ENCODE measurements at regions not wholly inside any gene's neighbourhood (a gene's known extent, or its start where the extent isn't known, plus 50 kb on each side); places are given as distances from the start of the nearest gene placed in this dataset.

- H3K36me3 ChIP-seq (ENCODE audit: control insufficient read depth, insufficient read depth, low read length), result no peaks in the 10 kb centered on the region
- no peak overlapping the region for H3K4me3 ChIP-seq (ENCODE audit: low read depth, low read length)
- no peak for DNase-seq (ENCODE audit: low read depth)
- no peaks in the 10 kb centered on the region for H3K27me3 ChIP-seq (ENCODE audit: control insufficient read depth, insufficient read depth, low read length)
- TF ChIP-seq CTCF (IDR thresholded peaks at IDR 0.05; ENCODE audit: insufficient read depth, low read length, poor library complexity, severe bottlenecking), result no peak
Observed at GRCh38 chr13:74052402-74052928, 81.7 kb downstream of the KLF12 start.

- TF ChIP-seq CTCF (IDR thresholded peaks at IDR 0.05; ENCODE audit: insufficient read depth, low read length, poor library complexity, severe bottlenecking), result no peak
- Histone ChIP-seq H3K36me3 (ENCODE audit: control insufficient read depth, insufficient read depth, low read length) (no peaks in the 10 kb centered on the region), H3K27me3 (ENCODE audit: control insufficient read depth, insufficient read depth, low read length) (no peaks in the 10 kb centered on the region), H3K4me3 (ENCODE audit: low read depth, low read length) (no peak overlapping the region)
- no peak for DNase-seq (ENCODE audit: low read depth)
Observed at GRCh38 chr13:74048756-74049155, 85.4 kb downstream of the KLF12 start.

- Histone ChIP-seq H3K27me3 (ENCODE audit: control insufficient read depth, insufficient read depth, low read length) (no peaks in the 10 kb centered on the region), H3K36me3 (ENCODE audit: control insufficient read depth, insufficient read depth, low read length) (no peaks in the 10 kb centered on the region), H3K4me3 (ENCODE audit: low read depth, low read length) (no peak overlapping the region)
- peak; percentile 12 for DNase-seq (ENCODE audit: low read depth)
- TF ChIP-seq CTCF (IDR thresholded peaks at IDR 0.05; ENCODE audit: insufficient read depth, low read length, poor library complexity, severe bottlenecking), result no peak
Observed at GRCh38 chr13:74047931-74048600, 86.1 kb downstream of the KLF12 start.

- no peak overlapping the region for H3K4me3 ChIP-seq (ENCODE audit: low read depth, low read length)
- DNase-seq (ENCODE audit: low read depth), result no peak
- no peak for TF ChIP-seq CTCF (IDR thresholded peaks at IDR 0.05; ENCODE audit: insufficient read depth, low read length, poor library complexity, severe bottlenecking)
- no peaks in the 10 kb centered on the region for H3K36me3 ChIP-seq (ENCODE audit: control insufficient read depth, insufficient read depth, low read length)
- no peaks in the 10 kb centered on the region for H3K27me3 ChIP-seq (ENCODE audit: control insufficient read depth, insufficient read depth, low read length)
Observed at GRCh38 chr13:74046431-74046830, 87.8 kb downstream of the KLF12 start.

- no peak overlapping the region for H3K4me3 ChIP-seq (ENCODE audit: low read depth, low read length)
- no peak for TF ChIP-seq CTCF (IDR thresholded peaks at IDR 0.05; ENCODE audit: insufficient read depth, low read length, poor library complexity, severe bottlenecking)
- H3K36me3 ChIP-seq (ENCODE audit: control insufficient read depth, insufficient read depth, low read length), result no peaks in the 10 kb centered on the region
- DNase-seq (ENCODE audit: low read depth), result no peak
- H3K27me3 ChIP-seq (ENCODE audit: control insufficient read depth, insufficient read depth, low read length), result no peaks in the 10 kb centered on the region
Observed at GRCh38 chr13:74045583-74045982, 88.6 kb downstream of the KLF12 start.

- DNase-seq (ENCODE audit: low read depth), result no peak
- no peaks in the 10 kb centered on the region for H3K36me3 ChIP-seq (ENCODE audit: control insufficient read depth, insufficient read depth, low read length)
- no peaks in the 10 kb centered on the region for H3K27me3 ChIP-seq (ENCODE audit: control insufficient read depth, insufficient read depth, low read length)
- no peak overlapping the region for H3K4me3 ChIP-seq (ENCODE audit: low read depth, low read length)
- no peak for TF ChIP-seq CTCF (IDR thresholded peaks at IDR 0.05; ENCODE audit: insufficient read depth, low read length, poor library complexity, severe bottlenecking)
Observed at GRCh38 chr13:74043237-74043636, 91.0 kb downstream of the KLF12 start.

All from kidney epithelial cell (primary cell).